Dermis blood vessel endothelial cell (primary cell): ENCODE measurements at regions not wholly inside any gene's neighbourhood (a gene's known extent, or its start where the extent isn't known, plus 50 kb on each side); places are given as distances from the start of the nearest gene placed in this dataset.
"Not testable (repeated sequence)": the region's sequence is repeated elsewhere in the genome, so short reads cannot be mapped to it uniquely, and the experiment has no call there.

ENCODE experiments used
- DNase-seq: peaks from one replicate; pipeline ENCODE4 v3.0.0; 2010

DNA sequence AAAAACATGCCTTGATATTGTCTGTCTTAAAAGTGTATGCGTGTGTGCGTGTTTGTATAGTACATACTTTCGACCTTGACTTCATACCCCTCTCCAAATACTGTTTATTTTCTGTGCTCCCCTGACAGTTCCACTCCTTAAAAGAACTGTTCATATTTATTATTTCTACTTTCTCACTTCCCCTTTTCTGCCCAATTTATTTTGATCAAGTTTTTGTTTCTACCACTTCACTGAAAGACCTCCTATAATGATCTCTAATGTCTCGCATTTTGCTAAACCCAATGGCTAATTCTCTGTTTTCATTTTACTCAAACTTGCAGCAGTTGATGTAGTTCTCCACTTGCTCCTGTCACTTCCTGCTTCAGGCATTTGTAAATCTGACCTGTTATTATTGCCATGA, 426.1 kb upstream of the KLF12 start:
- DNase-seq = no peak

DNA sequence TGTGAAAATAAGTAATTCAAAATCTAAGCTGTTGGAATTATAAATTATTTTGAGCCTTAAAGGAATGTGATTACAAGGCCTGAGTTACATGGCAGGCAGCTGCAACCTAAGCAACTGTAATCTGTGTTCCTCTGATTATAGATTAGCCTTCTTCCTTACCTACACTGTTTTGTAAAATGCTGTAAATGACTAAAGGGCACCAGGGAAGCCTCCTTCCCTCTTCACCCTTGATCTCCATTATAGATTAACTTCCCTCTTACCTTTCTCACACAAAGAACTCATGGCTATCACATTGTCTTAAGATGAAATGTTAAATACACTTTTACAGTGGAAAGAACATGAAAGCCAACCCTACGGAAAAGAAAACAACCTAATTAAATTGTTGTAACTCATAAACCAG, 423.7 kb upstream of the KLF12 start:
- no peak for DNase-seq

DNA sequence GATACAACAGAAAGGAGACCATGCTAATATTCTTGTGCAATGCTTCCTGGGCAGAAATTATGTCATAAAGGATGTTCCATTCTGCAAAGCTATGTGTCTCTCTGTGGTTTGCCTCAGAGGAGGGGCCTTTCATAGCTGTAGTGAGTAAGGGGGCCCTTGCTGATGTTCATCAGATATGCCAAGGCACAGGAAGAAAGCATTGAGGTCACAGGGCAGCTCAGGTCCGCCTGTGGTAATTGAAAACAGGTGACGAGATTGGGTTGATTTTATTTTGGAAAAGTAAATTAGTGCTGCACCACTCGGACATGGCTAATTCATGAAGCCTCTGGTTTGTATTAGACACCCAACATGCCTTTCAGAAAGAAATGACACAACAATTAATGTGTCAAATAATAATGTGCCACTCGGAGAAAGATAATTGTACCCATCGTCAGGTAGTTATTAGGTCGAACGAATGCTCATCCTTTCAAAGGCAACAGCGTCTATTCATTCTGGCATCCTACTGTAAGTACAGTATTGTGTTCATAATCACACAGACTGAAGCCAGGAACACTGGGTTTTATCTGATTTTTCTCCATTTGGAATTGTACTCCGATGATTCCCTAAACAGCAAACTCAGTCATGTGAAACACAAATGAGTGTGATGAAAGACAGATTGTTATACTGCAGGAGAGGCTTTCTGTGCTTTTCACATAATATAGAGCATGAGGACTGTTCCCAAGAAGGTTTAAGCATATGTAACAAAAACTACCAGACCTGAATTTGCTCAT, 421.6 kb upstream of the KLF12 start:
- no peak for DNase-seq

DNA sequence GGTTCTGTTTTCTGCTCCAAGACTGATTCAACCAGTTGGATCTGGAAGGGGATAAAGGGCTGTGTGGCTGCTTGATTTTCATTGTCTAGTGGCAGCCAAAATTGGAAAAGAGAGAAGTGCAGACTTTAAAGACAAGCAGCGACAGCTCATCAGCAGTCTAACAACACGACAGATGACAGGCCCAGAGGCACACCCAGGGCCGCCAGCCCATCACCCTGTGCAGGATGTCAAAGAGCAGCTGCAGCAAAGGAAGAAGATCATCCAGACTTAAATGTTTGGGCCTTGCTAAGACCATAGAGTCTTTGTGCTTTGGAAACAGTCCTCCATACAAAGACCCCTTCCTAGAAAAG, 421.0 kb upstream of the KLF12 start:
- no peak for DNase-seq

- DNase-seq = no peak
These were observed 420.5 kb upstream of the KLF12 start for GRCh38 chr13:74554569-74555275.

- no peak for DNase-seq
These were observed 415.8 kb upstream of the KLF12 start for GRCh38 chr13:74550039-74550438.

DNA sequence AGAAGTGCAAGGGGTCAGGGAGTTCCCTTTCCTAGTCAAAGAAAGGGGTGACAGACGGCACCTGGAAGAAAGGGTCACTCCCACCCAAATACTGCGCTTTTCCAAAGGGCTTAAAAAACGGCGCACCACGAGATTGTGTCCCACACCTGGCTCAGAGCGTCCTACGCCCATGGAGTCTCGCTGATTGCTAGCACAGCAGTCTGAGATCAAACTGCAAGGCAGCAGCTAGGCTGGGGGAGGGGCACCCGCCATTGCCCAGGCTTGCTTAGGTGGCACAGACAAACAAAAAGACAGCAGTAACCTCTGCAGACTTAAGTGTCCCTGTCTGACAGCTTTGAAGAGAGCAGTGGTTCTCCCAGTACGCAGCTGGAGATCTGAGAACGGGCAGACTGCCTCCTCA, 402.4 kb upstream of the KLF12 start:
- DNase-seq = not testable (repeated sequence)

- DNase-seq = no peak
These were observed 399.0 kb upstream of the KLF12 start for GRCh38 chr13:74533226-74533625.

GRCh38 chr13:74530011-74530410, 395.8 kb upstream of the KLF12 start:
- DNase-seq = no peak

- DNase-seq = no peak
These were observed 394.7 kb upstream of the KLF12 start for GRCh38 chr13:74528734-74529513.

DNA sequence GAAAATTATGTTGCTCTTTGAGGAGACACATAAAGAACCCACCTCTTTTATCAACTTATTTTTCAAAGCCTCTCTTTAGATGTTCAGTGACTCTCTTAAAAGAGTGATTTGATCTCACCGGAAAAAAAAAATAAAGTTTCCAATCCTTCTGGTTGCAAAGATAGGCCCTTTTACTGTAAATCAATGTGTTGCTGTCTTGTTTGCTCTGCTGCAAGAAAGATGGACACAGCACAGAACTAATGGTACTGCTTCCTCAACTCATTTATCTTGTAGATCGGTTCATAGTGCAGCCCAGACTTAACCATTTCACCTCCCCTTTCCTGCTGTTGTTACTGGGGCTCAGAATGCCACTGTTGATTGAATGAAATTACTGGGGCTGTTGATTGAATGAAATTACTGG, 388.9 kb upstream of the KLF12 start:
- no peak for DNase-seq

GRCh38 chr13:74511523-74511922, 377.3 kb upstream of the KLF12 start:
- DNase-seq = no peak

GRCh38 chr13:74487091-74487722, 353.0 kb upstream of the KLF12 start:
- DNase-seq = no peak

DNA sequence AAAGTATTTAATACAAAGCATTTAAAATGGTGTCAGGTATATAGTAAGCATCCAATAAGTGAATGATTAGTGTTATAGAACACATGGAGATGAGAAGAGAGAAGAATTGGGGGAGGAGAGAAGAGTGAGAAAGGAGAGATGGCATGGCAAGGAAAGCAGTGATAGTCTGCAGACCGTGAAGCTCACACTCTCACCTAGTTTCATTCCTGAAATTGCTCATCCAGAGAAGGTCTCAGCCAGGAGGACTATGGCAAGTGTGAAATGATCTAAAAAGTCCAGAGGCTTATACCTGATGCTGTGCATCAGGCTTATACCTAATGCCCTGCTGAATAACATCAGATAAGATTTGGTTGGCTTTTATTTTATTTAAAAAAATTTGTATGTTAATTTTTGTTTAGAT, 351.6 kb upstream of the KLF12 start:
- no peak for DNase-seq

DNA sequence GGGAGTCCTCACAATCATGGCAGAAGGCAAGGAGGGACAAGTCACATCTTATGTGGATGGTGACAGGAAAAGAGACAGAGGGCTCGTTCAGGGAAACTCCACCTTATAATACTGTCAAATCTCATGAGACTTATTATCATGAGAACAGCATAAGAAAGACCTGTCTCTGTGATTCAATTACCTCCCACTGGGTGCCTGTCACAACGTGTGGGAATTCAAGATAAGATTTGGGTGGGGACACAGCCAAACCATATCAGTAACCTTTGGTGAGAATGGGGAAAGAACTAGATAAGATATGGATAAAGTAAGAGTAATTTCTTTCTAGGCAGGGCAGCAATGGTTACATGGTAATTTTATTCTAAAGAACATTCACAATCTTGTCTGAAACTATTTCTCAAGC, 344.9 kb upstream of the KLF12 start:
- DNase-seq = no peak

- no peak for DNase-seq
These were observed 342.6 kb upstream of the KLF12 start for GRCh38 chr13:74476788-74477187.

DNA sequence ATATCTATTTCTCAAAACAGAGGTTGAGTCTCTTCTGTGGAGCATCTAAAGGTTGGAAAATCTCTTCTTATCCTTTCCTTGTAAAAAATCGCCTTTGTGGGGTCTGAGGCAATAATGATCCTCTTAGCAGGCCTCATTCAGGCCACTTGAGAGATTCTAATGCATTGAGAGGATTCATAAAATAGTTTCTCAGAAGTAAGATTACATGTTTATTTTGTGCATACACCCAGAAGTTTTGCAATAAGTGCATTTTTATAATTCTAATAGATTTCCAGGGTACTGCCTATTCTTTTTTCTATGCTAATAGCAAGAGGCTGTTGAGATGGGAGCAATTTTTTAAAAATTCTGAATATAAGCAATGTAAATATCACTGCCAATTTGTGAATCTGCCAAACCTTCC, 342.2 kb upstream of the KLF12 start:
- no peak for DNase-seq

- DNase-seq = no peak
These were observed 332.7 kb upstream of the KLF12 start for GRCh38 chr13:74466864-74467263.

GRCh38 chr13:74466020-74466419, 331.8 kb upstream of the KLF12 start:
- DNase-seq = no peak

GRCh38 chr13:74465271-74465670, 331.1 kb upstream of the KLF12 start:
- DNase-seq = no peak

DNA sequence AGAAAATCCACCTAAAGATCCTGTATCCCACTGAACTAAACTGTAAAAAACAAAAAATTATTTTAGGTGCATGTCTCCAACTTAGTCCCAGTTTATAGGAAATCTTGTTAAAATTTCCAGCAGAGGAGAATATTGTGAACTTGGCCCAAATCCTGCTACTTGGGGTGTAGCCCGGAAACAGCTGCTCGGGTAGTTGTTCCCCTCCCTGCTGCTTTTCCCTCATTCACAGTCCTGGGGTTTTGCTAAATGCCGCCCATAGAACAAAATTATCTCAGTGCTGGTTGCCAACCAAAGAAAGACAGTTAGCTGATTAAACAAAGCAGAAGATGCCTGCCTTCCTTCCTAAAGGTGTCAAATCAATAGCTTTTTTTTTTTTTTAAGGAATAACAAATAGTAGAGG, 330.5 kb upstream of the KLF12 start:
- DNase-seq = no peak

DNA sequence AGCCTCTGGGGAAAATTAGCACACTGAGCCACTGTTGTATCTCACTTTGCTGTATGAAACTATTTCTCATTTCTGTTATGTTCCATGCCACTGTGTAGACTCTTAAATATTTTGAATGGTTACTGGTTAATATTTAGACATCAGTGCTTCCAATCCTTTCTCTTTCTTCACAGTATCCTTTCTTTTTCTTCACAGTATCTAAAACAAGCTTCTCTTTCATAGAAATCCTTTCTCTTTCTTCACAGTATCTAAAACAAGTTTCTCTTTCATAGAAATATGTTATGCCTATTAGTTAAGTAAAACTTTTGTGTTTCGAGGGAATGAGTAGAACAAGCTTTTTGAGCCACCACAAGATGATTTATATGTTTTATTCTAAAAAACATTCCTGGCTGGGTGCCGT, 326.8 kb upstream of the KLF12 start:
- DNase-seq = no peak

GRCh38 chr13:74452881-74453280, 318.7 kb upstream of the KLF12 start:
- no peak for DNase-seq
